Neural cell (in vitro differentiated cells): ENCODE measurements at regions not wholly inside any gene's neighbourhood (a gene's known extent, or its start where the extent isn't known, plus 50 kb on each side); places are given as distances from the start of the nearest gene placed in this dataset.

Experiments used
- H2AFZ ChIP-seq: fragments of 200-600, 300-800 bp; sonication (generic), shearing (Covaris generic); 2 replicates; pipeline ENCODE4 v1.6.0; 2014; ENCODE audit warnings: low read depth, mild to moderate bottlenecking, antibody characterized with exemption, low read length, moderate library complexity
- H3F3A ChIP-seq: fragments of 200-600 bp; shearing (Covaris generic); 2 replicates; pipeline ENCODE4 v1.6.1; 2016; ENCODE audit warnings: mild to moderate bottlenecking, moderate library complexity, mixed read lengths, antibody characterized with exemption, low read length; ENCODE audit not compliant: insufficient read depth, poor library complexity, severe bottlenecking
- H3K27ac ChIP-seq: fragments of 200-600, 300-800 bp; sonication (generic), shearing (Covaris generic); 2 replicates; pipeline ENCODE4 v1.5.1; 2014; ENCODE audit warnings: mild to moderate bottlenecking, low read length, moderate library complexity
- H3K27me3 ChIP-seq: fragments of 300-800, 200-600 bp; sonication (generic), shearing (Covaris generic); 2 replicates; pipeline ENCODE4 v1.6.0; 2014; ENCODE audit warnings: mild to moderate bottlenecking, low read depth, low read length, moderate library complexity; ENCODE audit not compliant: insufficient read depth
- H3K36me3 ChIP-seq: fragments of 300-800, 200-600 bp; sonication (generic), shearing (Covaris generic); 2 replicates; pipeline ENCODE4 v1.5.1; 2014; ENCODE audit warnings: mild to moderate bottlenecking, antibody characterized with exemption, low read length, moderate library complexity; ENCODE audit not compliant: insufficient read depth
- H3K4me2 ChIP-seq: fragments of 300-800, 200-600 bp; sonication (generic), shearing (Covaris generic); 2 replicates; pipeline ENCODE4 v1.6.0; 2014; ENCODE audit warnings: mild to moderate bottlenecking, low read length
- H3K4me3 ChIP-seq: fragments of 300-800, 200-600 bp; sonication (generic), shearing (Covaris generic); 2 replicates; pipeline ENCODE4 v1.5.1; 2014; ENCODE audit warnings: mild to moderate bottlenecking, low read length, moderate library complexity
- H3K79me2 ChIP-seq: fragments of 200-600 bp; shearing (Covaris generic); replicated peaks from 2 replicates; pipeline ENCODE4 v1.6.0; 2014; ENCODE audit warnings: mild to moderate bottlenecking, low read length, moderate library complexity; ENCODE audit not compliant: insufficient read depth
- H3K9ac ChIP-seq: fragments of 300-800, 200-600 bp; sonication (generic), shearing (Covaris generic); 2 replicates; pipeline ENCODE4 v1.6.1; 2016; ENCODE audit warnings: mild to moderate bottlenecking, low read length, mixed read lengths
- H3K9me2 ChIP-seq: fragments of 200-600 bp; shearing (Covaris generic); 2 replicates; pipeline ENCODE4 v1.6.1; 2016; ENCODE audit warnings: mild to moderate bottlenecking, low read length, mixed read lengths; ENCODE audit not compliant: insufficient read depth
- H3K9me3 ChIP-seq: fragments of 200-600, 300-800 bp; sonication (generic), shearing (Covaris generic); 2 replicates; pipeline ENCODE4 v1.6.1; 2016; ENCODE audit warnings: mild to moderate bottlenecking, mixed run types, low read length, moderate library complexity, mixed read lengths
- H4K20me1 ChIP-seq: fragments of 200-600 bp; shearing (Covaris generic); 2 replicates; pipeline ENCODE4 v1.6.1; 2016; ENCODE audit warnings: mild to moderate bottlenecking, mixed run types; ENCODE audit not compliant: insufficient read depth
- CTCF ChIP-seq: fragments of 450-650 bp; IDR thresholded peaks from 2 replicates; pipeline ENCODE4 v1.5.1; 2014; ENCODE audit warnings: antibody characterized with exemption, mild to moderate bottlenecking, moderate library complexity; ENCODE audit not compliant: poor library complexity, severe bottlenecking
- EP300 ChIP-seq: fragments of 450-650 bp; conservative IDR thresholded peaks from 2 replicates; pipeline ENCODE4 v1.6.1; 2014; ENCODE audit warnings: antibody characterized with exemption, mild to moderate bottlenecking, moderate library complexity; ENCODE audit not compliant: poor library complexity, severe bottlenecking
- EZH2 ChIP-seq: fragments of 200-600, 300-800 bp; shearing (Covaris generic), sonication (generic); IDR thresholded peaks from 2 replicates; pipeline ENCODE4 v1.6.1; 2014; ENCODE audit warnings: antibody characterized with exemption, low read length, borderline replicate concordance, mild to moderate bottlenecking; ENCODE audit not compliant: insufficient read depth, poor library complexity, severe bottlenecking
- MXI1 ChIP-seq: fragments of 450-650 bp; conservative IDR thresholded peaks from 2 replicates; pipeline ENCODE4 v1.6.1; 2014; ENCODE audit warnings: antibody characterized with exemption, mild to moderate bottlenecking; ENCODE audit not compliant: poor library complexity, severe bottlenecking
- POLR2AphosphoS5 ChIP-seq: IDR thresholded peaks from 2 replicates; pipeline ENCODE4 v1.6.1; 2012
- RAD21 ChIP-seq: fragments of 450-650 bp; conservative IDR thresholded peaks from 2 replicates; pipeline ENCODE4 v1.6.1; 2014; ENCODE audit warnings: antibody characterized with exemption, mild to moderate bottlenecking, moderate library complexity
- SMC3 ChIP-seq: fragments of 450-650 bp; conservative IDR thresholded peaks from 2 replicates; pipeline ENCODE4 v1.6.1; 2014; ENCODE audit warnings: antibody characterized with exemption, mild to moderate bottlenecking, moderate library complexity; ENCODE audit not compliant: poor library complexity
- TAF1 ChIP-seq: IDR thresholded peaks from 2 replicates; pipeline ENCODE4 v1.6.1; 2012; ENCODE audit warnings: low read depth
- TF ChIP-seq, protein P1 (sequence below): IDR thresholded peaks from 2 replicates; pipeline ENCODE4 v1.6.1; 2012; ENCODE audit warnings: borderline replicate concordance

DNA sequence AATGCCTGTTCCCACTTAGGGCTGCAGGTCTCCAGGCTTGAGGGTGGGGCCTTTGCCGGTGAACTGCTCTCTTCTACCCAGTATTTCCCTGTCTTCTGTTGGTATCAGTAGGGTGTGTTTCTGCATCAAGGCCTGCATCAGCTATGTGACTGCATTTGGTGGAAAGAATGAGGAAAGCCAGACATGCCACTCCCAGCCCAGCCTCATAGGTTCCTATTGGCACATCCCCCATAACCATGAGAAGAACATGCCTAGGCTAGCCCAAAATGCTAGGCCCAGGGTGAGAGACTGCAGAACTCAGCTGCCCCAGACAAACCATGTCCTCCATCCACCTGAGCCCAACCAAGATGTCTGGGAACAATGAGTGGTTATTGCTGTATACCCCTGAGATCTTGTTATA is 380.3 kb upstream of the ADARB2 start:
- no peak overlapping the region for H3K4me3 ChIP-seq
- H3K27me3 ChIP-seq: no peaks in the 10 kb centered on the region
- no peak overlapping the region for H3K4me2 ChIP-seq
- H3K79me2 ChIP-seq: no peaks in the 10 kb centered on the region
- no peak overlapping the region for H3K9ac ChIP-seq
- H3K9me3 ChIP-seq: no peaks in the 10 kb centered on the region
- H4K20me1 ChIP-seq: no peaks in the 10 kb centered on the region
- no peak overlapping the region for H3K27ac ChIP-seq
- no peak overlapping the region for H2AFZ ChIP-seq
- H3K36me3 ChIP-seq: no peaks in the 10 kb centered on the region
- TF ChIP-seq TAF1 (no peak), RAD21 (no peak), EP300 (no peak), MXI1 (no peak), EZH2 (no peak), CTCF (no peak), POLR2AphosphoS5 (no peak), SMC3 (no peak)
- TF ChIP-seq, protein P1, sequence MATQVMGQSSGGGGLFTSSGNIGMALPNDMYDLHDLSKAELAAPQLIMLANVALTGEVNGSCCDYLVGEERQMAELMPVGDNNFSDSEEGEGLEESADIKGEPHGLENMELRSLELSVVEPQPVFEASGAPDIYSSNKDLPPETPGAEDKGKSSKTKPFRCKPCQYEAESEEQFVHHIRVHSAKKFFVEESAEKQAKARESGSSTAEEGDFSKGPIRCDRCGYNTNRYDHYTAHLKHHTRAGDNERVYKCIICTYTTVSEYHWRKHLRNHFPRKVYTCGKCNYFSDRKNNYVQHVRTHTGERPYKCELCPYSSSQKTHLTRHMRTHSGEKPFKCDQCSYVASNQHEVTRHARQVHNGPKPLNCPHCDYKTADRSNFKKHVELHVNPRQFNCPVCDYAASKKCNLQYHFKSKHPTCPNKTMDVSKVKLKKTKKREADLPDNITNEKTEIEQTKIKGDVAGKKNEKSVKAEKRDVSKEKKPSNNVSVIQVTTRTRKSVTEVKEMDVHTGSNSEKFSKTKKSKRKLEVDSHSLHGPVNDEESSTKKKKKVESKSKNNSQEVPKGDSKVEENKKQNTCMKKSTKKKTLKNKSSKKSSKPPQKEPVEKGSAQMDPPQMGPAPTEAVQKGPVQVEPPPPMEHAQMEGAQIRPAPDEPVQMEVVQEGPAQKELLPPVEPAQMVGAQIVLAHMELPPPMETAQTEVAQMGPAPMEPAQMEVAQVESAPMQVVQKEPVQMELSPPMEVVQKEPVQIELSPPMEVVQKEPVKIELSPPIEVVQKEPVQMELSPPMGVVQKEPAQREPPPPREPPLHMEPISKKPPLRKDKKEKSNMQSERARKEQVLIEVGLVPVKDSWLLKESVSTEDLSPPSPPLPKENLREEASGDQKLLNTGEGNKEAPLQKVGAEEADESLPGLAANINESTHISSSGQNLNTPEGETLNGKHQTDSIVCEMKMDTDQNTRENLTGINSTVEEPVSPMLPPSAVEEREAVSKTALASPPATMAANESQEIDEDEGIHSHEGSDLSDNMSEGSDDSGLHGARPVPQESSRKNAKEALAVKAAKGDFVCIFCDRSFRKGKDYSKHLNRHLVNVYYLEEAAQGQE: no peak
- no peaks in the 10 kb centered on the region for H3F3A ChIP-seq
- H3K9me2 ChIP-seq: no peaks in the 10 kb centered on the region

- no peak overlapping the region for H3K27ac ChIP-seq
- H3K36me3 ChIP-seq: no peaks in the 10 kb centered on the region
- H4K20me1 ChIP-seq: no peaks in the 10 kb centered on the region
- H3K27me3 ChIP-seq: no peaks in the 10 kb centered on the region
- no peak overlapping the region for H2AFZ ChIP-seq
- no peaks in the 10 kb centered on the region for H3F3A ChIP-seq
- H3K4me2 ChIP-seq: no peak overlapping the region
- H3K9me3 ChIP-seq: no peaks in the 10 kb centered on the region
- H3K9me2 ChIP-seq: no peaks in the 10 kb centered on the region
- H3K4me3 ChIP-seq: no peak overlapping the region
- TF ChIP-seq CTCF (no peak), POLR2AphosphoS5 (no peak), EZH2 (no peak), RAD21 (no peak), MXI1 (no peak), TAF1 (no peak), EP300 (no peak), SMC3 (no peak)
- TF ChIP-seq, protein P1: no peak
- no peaks in the 10 kb centered on the region for H3K79me2 ChIP-seq
- H3K9ac ChIP-seq: no peak overlapping the region
Observed at GRCh38 chr10:2111965-2112364, 374.6 kb upstream of the ADARB2 start.
